Aorta (tissue), 5 donors: ENCODE measurements at regions not wholly inside any gene's neighbourhood (a gene's known extent, or its start where the extent isn't known, plus 50 kb on each side); places are given as distances from the start of the nearest gene placed in this dataset.

ENCODE experiments used
- ATAC-seq: fragments of 200-7000 bp; cut with Tn5 transposase; one replicate; pipeline ENCODE4 v1.9.1; 2022; ENCODE audit warnings: moderate library complexity; ENCODE audit not compliant: low FRiP score
- DNase-seq, 2 donors: peaks; one replicate each; pipeline ENCODE4 v3.0.0-alpha.2; 2020
- H3K27ac ChIP-seq, 2 donors: one replicate each; pipeline ENCODE4 v1.5.1; 2013; ENCODE audit warnings: low read length in 2 of 2, mild to moderate bottlenecking in 2 of 2, moderate library complexity in 2 of 2, control low read depth in 1 of 2, inconsistent platforms in 1 of 2, low read depth in 1 of 2
- H3K27me3 ChIP-seq, 2 donors: one replicate each; pipeline ENCODE4 v1.6.1; 2013; ENCODE audit warnings: control low read depth in 1 of 2, low read length in 1 of 2, mild to moderate bottlenecking in 1 of 2, moderate library complexity in 1 of 2; ENCODE audit not compliant: insufficient read depth in 2 of 2, control insufficient read depth in 1 of 2
- H3K36me3 ChIP-seq, 2 donors: one replicate each; pipeline ENCODE4 v1.6.1; 2013; ENCODE audit warnings: control low read depth in 1 of 2, low read length in 1 of 2, mild to moderate bottlenecking in 1 of 2; ENCODE audit not compliant: insufficient read depth in 2 of 2, control insufficient read depth in 1 of 2
- H3K4me1 ChIP-seq, 2 donors: one replicate each; pipeline ENCODE4 v1.6.1; 2013; ENCODE audit warnings: low read length in 2 of 2, control low read depth in 1 of 2, mild to moderate bottlenecking in 1 of 2, moderate library complexity in 1 of 2; ENCODE audit not compliant: insufficient read depth in 2 of 2, control insufficient read depth in 1 of 2
- H3K4me3 ChIP-seq, 2 donors: one replicate each; pipeline ENCODE4 v1.5.1; 2013; ENCODE audit warnings: low read length in 2 of 2, control low read depth in 1 of 2, mild to moderate bottlenecking in 1 of 2
- H3K9me3 ChIP-seq: one replicate; pipeline ENCODE4 v1.6.1; 2013; ENCODE audit warnings: mild to moderate bottlenecking, low read length; ENCODE audit not compliant: control insufficient read depth
- WGBS, 2 donors: extraction: QIAGEN DNeasy Blood & Tissue Kit; methylation state at CpG; one replicate each; pipeline ENCODE4 v1.1.7; 2013; 5-methylcytosine and 5-hydroxymethylcytosine counted together
- intact Hi-C, 2 donors: fragments of 100-400 bp; cut with DNase I; formaldehyde crosslinking; loops; one replicate each; pipeline versions ENCODE4 v1.14.2 to v1.15.0; 2022
- donor health status: healthy with polysubstance abuse.
- donor health status: Bipolar disorder and iron deficiency.
- donor health status: DM: no; HTN: no; CAD: no.
- donor health status: DM: no; HTN: no; CAD: no.
- donor health status: DM: yes; HTN: yes; CAD: no.

DNA sequence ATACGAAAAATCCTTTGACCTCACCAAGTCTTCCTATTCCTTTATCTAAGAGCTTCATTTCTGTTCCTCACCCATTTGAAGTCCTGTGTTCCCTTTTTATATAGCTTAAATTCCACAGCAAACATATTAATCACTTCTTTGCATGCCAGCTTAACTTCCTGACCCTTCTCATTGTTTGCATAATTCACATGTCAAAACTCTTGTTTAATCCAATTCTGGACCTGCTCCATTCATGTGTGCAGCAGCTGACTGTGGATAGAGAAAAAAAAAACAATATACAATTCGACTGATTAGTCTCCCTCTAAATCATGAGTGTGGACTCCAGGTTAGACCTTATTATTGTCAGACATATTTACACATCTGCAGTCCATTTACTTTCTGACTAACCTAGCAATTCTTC lies 991.2 kb upstream of the TENM4 start:
- Histone ChIP-seq H3K4me1 (no peaks in the 10 kb centered on the region), H3K36me3 (no peaks in the 10 kb centered on the region), H3K4me3 (no peak overlapping the region), H3K9me3 (no peaks in the 10 kb centered on the region), H3K27me3 (no peaks in the 10 kb centered on the region), H3K27ac (no peak overlapping the region)
- intact Hi-C loops, result no loop called here
- 18 to 32% methylated on average over 2 of the region's 2 CpGs for whole genome bisulfite sequencing, 2 donors
- ATAC-seq (no peak), DNase-seq (no peak)

- H3K27me3 ChIP-seq, result no peaks in the 10 kb centered on the region
- DNase-seq (no peak), ATAC-seq (no peak)
- intact Hi-C loops, result no loop called here
- H3K36me3 ChIP-seq, result no peaks in the 10 kb centered on the region
- no peak overlapping the region for H3K27ac ChIP-seq
- WGBS, 2 donors, result 69 to 79% methylated on average over 2 of the region's 2 CpGs
- peaks cover 2% of the 10 kb centered on the region for H3K9me3 ChIP-seq
- no peak overlapping the region for H3K4me3 ChIP-seq
- H3K4me1 ChIP-seq, result no peaks in the 10 kb centered on the region
These were observed 983.3 kb upstream of the TENM4 start for GRCh38 chr11:80424012-80424695.

- Histone ChIP-seq H3K4me1 (no peaks in the 10 kb centered on the region), H3K36me3 (no peaks in the 10 kb centered on the region), H3K27ac (no peak overlapping the region), H3K9me3 (peaks cover 2% of the 10 kb centered on the region), H3K27me3 (no peaks in the 10 kb centered on the region), H3K4me3 (no peak overlapping the region)
- DNase-seq (no peak), ATAC-seq (no peak)
- intact Hi-C loops, result no loop called here
- WGBS, 2 donors, result 33 to 41% methylated on average over 1 of the region's 1 CpG
These were observed 979.5 kb upstream of the TENM4 start for GRCh38 chr11:80420374-80420773.

GRCh38 chr11:80417681-80418080 lies 976.9 kb upstream of the TENM4 start:
- H3K4me1 ChIP-seq, result no peaks in the 10 kb centered on the region
- H3K9me3 ChIP-seq, result no peaks in the 10 kb centered on the region
- ATAC-seq (no peak), DNase-seq (no peak)
- H3K27me3 ChIP-seq, result no peaks in the 10 kb centered on the region
- intact Hi-C loops, result no loop called here
- H3K4me3 ChIP-seq, result no peak overlapping the region
- H3K36me3 ChIP-seq, result no peaks in the 10 kb centered on the region
- no peak overlapping the region for H3K27ac ChIP-seq
- WGBS, 2 donors, result 97 to 98% methylated on average over 2 of the region's 2 CpGs

DNA sequence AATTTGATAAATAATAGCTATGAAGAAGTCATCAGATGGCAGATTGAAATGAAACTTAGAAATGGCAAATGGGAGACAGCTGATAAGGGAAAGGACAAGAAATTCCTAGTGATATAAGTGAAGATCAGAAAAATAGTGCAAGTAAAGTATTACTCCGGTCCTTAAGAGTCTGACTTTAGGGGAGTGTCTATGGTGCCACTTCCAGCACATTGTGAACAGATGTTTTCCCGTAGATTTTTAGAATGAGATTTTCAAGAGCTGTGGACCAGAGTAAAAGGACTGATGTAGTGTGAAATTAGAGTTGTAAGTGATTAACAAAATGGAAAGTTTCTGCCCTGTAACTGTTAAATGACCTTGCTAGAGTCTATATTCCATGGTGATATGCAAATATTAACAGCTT lies 974.8 kb upstream of the TENM4 start:
- 84 to 89% methylated on average over 2 of the region's 2 CpGs for WGBS, 2 donors
- Histone ChIP-seq H3K9me3 (no peaks in the 10 kb centered on the region), H3K27ac (no peak overlapping the region), H3K4me1 (no peaks in the 10 kb centered on the region), H3K36me3 (no peaks in the 10 kb centered on the region), H3K4me3 (no peak overlapping the region), H3K27me3 (no peaks in the 10 kb centered on the region)
- intact Hi-C loops, result no loop called here
- DNase-seq (no peak), ATAC-seq (no peak)

GRCh38 chr11:80414181-80415165 lies 973.6 kb upstream of the TENM4 start:
- no peak for DNase-seq
- no peak overlapping the region for H3K4me3 ChIP-seq
- H3K27ac ChIP-seq, result no peak overlapping the region
- intact Hi-C loops, result no loop called here
- ATAC-seq, result peak; percentile 62
- no peaks in the 10 kb centered on the region for H3K27me3 ChIP-seq
- no peaks in the 10 kb centered on the region for H3K4me1 ChIP-seq
- no peaks in the 10 kb centered on the region for H3K36me3 ChIP-seq
- 75 to 82% methylated on average over 7 of the region's 7 CpGs for WGBS, 2 donors
- no peaks in the 10 kb centered on the region for H3K9me3 ChIP-seq

- ATAC-seq (no peak), DNase-seq (no peak)
- Histone ChIP-seq H3K27ac (no peak overlapping the region), H3K4me1 (no peaks in the 10 kb centered on the region), H3K36me3 (no peaks in the 10 kb centered on the region), H3K27me3 (no peaks in the 10 kb centered on the region), H3K9me3 (no peaks in the 10 kb centered on the region), H3K4me3 (no peak overlapping the region)
- intact Hi-C loops, result no loop called here
- 65% methylated on average over 5 of the region's 5 CpGs for WGBS, 2 donors
These were observed 971.8 kb upstream of the TENM4 start for GRCh38 chr11:80412604-80413003.

- intact Hi-C loops, result no loop called here
- no peak overlapping the region for H3K4me3 ChIP-seq
- ATAC-seq (no peak), DNase-seq (no peak)
- WGBS, 2 donors, result 78 to 82% methylated on average over 3 of the region's 3 CpGs
- no peak overlapping the region for H3K27ac ChIP-seq
- peaks cover 0 to 2% of the 10 kb centered on the region in 2 donors for H3K4me1 ChIP-seq
- no peaks in the 10 kb centered on the region for H3K36me3 ChIP-seq
- H3K9me3 ChIP-seq, result no peaks in the 10 kb centered on the region
- H3K27me3 ChIP-seq, result no peaks in the 10 kb centered on the region
These were observed 952.4 kb upstream of the TENM4 start for GRCh38 chr11:80393210-80393609.

GRCh38 chr11:80390505-80390904 lies 949.7 kb upstream of the TENM4 start:
- H3K36me3 ChIP-seq, result no peaks in the 10 kb centered on the region
- H3K27me3 ChIP-seq, result no peaks in the 10 kb centered on the region
- H3K4me1 ChIP-seq, result peaks cover 0 to 2% of the 10 kb centered on the region in 2 donors
- 44 to 45% methylated on average over 2 of the region's 2 CpGs for WGBS, 2 donors
- no peak overlapping the region for H3K4me3 ChIP-seq
- no peaks in the 10 kb centered on the region for H3K9me3 ChIP-seq
- intact Hi-C loops, result no loop called here
- no peak for DNase-seq
- no peak overlapping the region for H3K27ac ChIP-seq
- no peak for ATAC-seq
